Kidney tubule cell (primary cell): ENCODE measurements at regions not wholly inside any gene's neighbourhood (a gene's known extent, or its start where the extent isn't known, plus 50 kb on each side); places are given as distances from the start of the nearest gene placed in this dataset.
"Not testable (repeated sequence)": the region's sequence is repeated elsewhere in the genome, so short reads cannot be mapped to it uniquely, and the experiment has no call there.

Experiments used
- DNase-seq: peaks from one replicate; pipeline ENCODE4 v3.0.0-alpha.2; 2018; ENCODE audit warnings: low spot score

DNA sequence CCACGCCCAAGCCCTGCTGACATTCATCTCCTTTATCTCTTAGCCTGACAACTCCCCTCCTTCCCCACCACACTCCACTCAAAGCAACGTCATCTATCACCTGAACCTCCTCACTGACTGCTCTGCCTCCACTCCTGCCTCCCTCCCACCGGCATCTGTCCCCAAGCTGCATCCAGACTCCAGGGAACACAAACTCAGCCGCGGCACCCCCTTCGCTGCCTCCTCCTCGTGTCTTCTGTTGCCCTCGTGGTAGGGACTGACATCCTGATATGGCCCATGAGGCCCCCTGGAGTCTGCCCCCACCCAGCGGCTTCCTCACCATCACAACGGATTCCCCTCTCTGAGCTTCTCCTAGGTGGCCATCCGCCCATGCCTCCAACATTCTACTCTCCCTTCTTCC is 101.0 kb upstream of the TAS2R1 start:
- DNase-seq = no peak

DNA sequence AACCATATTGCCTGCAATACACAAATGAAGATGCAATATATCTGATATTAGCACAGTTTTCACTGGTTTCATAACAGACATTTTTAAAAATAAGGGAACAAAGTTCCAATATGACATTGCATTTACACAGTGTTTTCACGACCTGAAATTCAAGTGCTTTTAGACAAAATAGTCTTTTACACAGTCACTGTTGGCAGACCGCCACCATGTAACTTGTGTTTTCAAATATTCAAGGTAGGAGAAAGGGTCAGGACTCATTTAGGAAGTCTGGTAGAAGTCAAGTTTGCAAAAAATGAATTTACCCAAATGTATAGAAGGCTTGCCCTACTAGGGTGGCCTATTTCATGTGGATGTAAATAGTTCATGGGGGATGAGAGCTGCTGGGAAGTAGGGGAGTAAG is 98.1 kb upstream of the TAS2R1 start:
- no peak for DNase-seq

DNA sequence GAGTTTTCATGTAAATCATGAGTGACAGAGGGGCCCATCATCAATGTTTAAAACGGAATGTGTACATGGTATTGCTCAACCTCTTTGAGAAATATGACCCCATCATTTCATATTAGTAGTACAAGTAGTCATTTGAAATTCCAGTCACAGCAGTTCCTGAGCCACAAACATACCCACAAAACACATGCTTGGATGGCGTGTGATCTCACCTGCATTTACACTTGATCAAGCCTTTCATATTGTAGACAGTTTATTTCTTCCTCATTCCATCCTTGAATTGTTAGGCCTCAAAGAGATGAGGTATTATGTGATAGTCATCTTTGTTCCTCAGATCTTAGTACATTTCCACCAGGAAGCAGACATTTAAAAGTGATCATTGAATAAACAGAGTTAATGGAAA is 96.8 kb upstream of the TAS2R1 start:
- peak; percentile 64 for DNase-seq

DNA sequence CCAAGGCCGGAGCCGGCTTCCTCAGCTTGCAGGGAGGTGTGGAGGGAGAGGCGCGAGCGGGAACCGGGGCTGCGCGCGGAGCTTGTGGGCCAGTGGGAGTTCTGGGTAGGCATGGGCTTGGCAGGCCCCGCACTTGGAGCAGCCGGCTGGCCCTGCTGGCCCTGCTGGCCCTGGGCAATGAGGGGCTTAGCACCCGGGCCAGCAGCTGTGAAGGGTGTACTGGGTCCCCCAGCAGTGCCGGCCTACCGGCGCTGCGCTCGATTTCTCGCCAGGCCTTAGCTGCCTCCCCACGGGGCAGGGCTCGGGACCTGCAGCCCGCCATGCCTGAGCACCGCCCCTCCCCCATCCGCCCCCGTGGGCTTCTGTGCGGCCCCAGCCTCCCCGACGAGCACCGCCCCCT is 95.1 kb upstream of the TAS2R1 start:
- DNase-seq = not testable (repeated sequence)

DNA sequence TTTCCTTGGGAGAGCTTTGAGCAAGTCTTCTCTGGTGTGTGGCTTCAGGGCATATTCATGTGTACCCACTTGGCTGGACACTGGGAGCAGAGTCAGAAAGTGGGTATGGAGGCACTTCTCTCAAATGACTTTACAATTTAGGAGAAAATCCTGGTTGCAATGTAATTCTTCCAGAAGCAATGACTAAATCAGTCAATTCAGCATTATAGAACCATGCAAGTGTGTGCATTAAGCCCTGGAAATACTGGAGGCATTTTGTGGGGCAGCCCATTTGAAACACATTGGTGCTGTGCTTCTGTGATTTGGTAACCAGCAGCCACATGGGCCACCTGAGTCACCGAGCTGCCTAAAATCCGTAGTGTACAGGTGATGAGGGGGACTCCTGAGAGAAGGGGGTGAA is 94.6 kb upstream of the TAS2R1 start:
- DNase-seq = no peak

DNA sequence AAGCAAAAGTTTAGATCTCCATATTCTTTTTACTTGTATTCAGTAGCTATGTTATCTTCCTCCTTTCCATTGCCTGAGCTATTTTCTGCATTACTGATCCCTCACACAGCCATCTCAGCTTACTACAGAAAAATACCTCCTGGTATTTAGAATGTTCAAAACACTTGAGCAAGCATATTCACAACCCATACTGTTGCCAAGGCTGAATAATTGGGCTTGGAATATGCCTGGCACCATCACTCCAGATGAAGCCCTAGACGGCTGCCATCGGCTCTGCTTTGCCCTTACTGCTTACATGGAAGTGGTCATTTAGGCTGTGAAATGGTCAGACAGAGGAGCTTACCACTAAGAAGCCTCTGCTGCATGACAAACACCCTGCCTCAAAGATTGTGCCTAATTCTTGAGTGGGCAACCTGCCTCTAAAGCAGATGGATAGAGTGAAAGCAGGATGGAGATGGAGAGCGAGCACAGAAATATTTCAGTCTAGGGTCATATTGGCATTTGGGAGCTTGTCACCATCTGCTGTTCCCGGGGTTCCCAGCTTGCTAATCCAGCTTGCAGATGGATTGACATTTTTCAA is 92.5 kb upstream of the TAS2R1 start:
- no peak for DNase-seq

DNA sequence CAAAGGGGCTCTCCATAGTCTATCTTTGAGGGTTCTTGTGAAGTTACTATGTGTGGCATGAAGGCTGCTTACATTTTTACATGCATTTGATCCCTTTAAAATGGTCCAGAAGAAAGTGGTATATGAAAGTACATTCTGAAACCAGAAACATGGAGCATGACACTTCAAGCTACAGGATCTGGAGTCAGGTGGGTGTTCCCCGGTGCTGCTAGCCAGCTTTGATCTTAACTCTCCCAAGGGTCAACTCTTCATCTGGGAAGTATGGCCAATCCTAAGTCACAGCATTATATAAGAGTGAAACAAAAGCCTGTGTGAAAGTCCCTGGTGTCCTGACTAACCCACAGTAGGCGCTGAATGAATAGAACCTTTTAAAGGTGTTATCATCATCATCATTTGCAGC is 91.0 kb upstream of the TAS2R1 start:
- no peak for DNase-seq

DNA sequence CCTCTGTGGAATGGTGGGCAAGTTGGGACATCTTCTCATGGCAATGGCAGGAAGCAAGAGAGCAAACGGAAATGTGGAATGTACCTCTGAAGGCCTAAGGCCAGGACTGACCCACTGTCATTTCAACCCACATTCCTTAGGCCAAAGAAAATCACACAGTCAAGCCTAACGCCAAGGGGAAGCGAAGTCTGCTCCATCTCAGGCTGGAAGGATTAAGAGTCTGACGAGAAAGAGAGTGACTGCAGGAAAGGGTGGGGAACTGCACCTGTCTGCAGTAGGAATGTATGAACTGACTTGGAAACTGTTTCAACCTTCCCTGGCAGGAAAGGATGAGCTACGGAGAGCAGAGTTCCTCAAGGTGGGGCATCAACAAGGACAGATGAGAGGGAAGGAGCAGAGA is 90.2 kb upstream of the TAS2R1 start:
- DNase-seq = no peak

DNA sequence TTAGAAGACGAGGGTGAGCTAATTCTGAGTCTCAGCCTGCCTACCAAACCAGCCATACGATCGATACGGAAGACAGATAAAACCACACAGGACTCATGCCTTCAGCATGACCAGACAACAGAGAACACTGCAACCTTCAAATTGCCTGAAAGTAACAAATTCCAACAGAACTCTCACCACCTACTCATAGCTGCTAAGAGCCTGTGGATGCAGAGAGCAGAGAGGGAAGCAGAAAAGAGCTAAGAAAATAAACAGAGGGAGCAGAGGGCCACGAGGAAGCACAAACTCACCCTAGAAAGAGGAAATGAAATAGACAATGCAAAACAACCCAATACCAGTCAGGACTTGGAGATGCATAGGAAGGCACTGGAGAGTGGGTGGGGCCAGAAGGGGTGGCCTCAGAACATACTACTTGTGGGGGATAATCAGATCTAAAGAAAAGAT is 86.7 kb upstream of the TAS2R1 start:
- DNase-seq = peak; percentile 1

DNA sequence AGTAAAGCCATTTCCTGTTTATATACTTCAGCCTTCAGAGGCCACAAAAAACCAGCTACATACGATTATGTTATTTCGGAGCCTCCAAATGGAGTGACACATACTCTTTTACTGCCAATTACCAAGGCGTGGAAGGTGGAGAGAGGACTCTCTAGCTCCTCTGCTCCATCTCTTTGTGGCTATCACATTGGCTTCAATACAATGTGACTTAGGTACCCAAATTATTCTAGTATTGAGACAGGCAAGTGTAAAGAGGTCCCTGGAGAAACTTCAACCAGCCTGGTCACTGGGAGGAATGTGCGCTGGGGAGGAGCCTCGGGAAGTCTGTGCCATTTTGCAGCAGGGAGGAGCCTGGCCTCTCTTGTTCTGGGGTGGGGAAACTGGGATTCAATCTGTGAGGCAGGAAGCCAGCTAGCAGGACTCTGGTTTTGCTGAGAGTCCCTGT is 85.8 kb upstream of the TAS2R1 start:
- no peak for DNase-seq

DNA sequence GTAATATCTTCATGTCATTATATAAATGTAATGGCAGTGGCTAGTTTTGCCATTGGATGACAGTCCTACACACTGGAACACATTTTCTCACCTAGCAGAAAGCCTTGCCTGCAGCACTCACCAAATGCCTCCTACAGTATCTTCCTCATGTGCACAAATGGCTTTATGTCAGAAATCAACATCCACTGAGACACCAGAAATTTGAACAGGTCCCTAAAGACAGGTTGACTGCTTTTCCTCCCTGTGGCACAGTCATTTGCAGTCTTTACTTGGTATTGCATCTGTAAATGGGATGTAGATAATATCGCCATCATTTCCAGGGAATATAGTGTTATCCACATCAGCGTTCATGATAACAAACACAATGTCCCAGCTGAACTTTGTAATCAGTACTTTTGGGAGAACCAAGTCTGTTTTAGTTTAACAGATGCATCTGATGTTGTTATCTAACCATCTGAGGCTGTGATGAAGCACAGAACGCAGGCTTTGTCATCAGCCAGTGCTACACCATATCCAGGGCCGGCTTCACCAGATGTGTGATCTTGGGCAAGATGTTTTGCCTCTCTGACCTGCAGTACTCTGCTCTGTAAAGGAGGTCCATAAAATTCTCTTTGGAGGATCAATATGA is 83.9 kb upstream of the TAS2R1 start:
- no peak for DNase-seq

DNA sequence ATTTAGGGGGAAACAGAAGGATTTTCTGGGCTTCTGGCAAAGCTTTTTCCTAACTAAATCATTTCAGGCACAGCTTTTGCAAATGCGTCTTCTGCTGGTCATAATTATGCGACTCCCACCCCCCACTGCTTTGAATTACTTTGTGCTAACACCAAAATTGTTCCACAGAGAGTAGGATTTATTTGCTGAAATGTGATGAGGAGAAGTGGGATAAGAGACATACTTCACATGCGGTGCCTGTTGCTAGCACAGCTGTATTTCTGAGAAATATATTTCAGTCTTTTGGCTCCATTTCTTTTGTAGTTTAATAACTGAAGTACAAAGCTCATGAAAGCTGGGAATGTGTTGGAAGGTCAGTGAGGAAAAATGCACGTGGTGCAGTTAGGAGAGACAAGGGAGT is 83.2 kb upstream of the TAS2R1 start:
- no peak for DNase-seq

DNA sequence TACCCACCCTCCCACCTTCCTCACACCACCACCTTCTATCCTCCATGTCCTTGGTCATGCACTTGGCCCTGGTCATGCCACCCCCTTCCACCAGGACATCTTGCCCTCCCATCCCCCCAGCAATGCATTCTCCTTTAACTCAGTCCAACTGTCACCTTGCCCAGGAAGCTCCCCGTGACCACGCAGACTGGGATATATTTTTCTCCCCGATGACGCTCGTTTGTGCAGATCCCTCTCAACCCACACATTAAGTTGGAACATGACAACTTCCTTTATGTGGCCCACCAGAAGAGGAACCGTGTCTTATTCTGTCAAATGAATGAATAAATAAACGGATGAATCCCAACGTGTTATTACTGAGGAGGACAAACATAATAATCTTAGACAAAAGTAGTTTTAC is 82.8 kb upstream of the TAS2R1 start:
- DNase-seq = no peak

DNA sequence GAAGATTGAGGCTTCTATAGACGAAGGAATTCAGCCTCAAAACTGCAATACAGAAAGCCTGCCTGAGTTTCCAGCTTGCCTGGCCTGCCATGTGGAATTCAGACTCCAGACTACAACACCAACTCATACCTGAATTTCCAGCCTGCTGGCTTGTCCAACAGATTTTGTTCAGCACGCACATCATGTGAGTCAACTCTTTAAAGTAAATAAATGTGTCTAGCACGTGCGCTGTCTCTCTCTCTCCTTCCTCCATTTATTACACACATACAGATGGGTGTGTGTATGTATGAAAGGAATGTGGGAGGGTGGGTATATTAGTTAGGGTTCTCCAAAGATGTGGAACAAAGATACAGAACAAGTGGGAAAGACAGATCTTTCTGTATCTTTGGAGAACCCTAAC is 82.4 kb upstream of the TAS2R1 start:
- peak; percentile 25 for DNase-seq

DNA sequence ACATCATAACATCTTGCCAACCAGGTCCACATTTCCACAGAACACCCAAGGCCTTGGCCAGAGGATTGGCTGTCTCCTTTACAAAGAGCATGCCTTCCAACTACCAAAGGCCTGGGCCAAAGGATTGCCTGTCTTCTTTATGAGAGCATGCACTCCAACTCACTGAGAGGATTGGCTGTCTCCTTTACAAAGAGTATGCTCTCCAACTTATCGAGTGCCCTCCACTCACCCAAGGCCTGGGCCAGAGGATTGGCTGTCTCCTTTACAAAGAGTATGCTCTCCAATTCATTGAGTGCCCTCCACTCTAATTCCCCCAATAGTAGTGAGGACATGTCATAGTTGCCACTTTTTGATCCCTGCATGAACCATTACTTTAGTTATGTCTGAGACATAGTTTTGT is 79.9 kb upstream of the TAS2R1 start:
- no peak for DNase-seq

DNA sequence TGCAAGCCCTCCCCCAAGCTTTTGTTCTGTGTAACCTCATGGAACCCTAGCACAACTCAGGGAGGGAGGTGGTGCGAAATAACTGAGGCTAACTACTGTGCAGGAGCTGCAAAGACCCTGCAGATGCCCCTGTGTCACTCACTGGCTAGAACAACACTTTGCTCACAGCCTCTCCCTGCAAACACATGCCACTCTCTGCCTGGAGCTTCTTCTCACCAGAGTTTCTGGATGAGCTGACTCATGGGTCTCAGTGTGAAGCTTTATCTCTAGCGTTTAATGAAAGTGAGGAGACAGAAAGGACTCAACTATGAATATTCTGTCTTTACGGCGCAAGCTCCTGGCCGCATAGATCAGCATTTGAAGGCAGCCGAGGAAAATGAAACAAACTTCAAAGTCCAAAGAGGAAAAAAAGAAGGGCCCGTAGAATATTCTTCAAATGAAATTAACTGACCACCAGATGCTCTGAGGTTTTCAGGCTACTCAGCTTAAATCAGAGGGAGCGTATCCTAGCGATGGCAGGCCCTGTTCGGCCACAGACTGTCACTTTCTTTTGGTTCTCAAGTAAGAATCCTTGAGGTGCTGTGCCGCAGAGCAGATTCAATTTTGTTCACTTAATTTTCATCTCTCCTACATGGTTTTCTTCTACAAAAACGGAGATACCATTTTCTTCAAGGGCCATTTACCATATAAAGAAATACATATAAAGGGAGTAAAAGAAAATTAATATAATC is 77.7 kb upstream of the TAS2R1 start:
- no peak for DNase-seq

DNA sequence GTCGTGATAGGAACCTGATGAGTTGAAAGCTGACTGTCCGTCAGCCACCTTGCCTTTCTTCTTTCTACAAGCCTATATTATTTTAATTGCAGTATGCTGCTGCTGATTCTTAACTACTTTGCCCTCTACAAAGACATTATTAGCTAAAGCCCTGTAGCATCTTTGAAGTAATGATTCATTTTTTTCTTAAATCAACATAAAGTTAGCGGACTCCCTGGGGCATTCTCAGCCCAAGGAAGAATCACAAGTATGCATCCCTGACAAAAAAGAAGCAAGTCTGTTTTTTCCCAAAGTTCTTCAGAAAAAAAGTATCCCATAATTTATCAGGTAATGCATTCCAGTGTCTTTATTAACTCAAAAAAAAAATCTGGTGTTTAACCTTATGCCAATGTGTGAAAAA is 69.5 kb upstream of the TAS2R1 start:
- DNase-seq = no peak

DNA sequence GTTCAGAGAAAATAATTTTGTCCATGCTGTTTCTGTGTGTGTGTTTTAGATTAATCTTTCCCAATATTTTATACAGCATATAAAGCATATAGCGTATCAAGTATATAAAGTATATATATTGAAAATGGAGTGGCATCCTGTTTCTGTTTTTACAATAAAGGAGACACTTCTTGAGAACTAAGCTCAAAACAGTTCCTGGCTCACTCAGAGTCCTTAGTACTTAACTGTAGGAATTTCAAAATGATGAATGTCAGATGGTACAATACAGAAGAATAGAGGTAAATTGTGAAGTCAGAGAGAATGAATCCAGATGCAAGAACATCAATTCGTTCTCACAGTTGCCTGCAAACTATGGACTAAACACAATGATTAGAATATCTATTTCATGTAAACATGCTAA is 68.7 kb upstream of the TAS2R1 start:
- no peak for DNase-seq

DNA sequence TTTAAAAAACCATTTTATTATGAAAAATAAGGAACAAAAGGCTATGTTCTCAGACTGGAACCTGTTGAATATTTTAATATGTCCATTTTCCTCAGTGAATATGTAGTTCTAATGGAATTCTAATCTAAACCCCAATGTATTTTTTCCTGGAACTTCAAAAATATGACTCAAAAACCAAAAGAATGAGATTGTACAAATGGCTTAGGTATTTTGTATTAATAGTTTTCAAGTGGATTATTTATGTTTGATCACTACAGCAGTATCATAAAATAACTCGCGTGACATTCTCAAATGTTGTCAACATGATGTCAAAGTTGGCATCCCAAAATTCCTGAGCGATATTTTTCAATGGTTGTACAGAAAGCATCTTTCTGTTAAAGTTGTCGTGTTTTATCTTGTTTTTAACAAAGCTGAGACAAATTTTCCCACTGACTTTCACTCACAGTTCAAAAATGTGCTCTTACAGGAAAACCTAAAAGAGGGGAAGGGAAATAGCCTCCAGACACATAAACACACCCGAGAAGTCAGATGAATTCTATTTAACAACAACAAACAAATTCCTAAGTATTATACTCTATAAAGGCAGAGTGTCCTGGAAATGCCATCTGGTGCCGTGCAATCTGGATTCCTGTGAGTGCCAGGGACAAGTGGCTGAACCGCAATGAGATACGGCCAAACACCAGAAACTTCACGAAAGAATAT is 68.1 kb upstream of the TAS2R1 start:
- no peak for DNase-seq

DNA sequence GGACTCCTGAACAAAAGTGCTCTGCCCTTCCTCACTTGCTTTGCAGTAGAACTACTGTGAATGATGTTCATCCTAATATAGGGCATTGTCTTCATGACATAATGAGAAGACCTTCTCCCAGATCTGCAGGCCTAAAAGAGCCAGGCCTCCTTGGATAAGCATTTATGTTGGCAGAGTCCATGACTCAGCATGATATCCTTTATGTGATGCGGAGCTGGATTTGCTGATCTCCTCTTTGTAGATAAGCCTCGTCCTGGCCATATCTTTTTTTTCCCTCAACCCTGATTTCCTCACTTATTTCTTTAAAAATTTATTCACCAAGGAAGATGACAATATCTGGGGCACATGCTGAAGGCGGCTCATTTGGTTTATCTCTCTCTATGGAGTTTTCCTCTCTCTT is 62.4 kb upstream of the TAS2R1 start:
- DNase-seq = no peak

DNA sequence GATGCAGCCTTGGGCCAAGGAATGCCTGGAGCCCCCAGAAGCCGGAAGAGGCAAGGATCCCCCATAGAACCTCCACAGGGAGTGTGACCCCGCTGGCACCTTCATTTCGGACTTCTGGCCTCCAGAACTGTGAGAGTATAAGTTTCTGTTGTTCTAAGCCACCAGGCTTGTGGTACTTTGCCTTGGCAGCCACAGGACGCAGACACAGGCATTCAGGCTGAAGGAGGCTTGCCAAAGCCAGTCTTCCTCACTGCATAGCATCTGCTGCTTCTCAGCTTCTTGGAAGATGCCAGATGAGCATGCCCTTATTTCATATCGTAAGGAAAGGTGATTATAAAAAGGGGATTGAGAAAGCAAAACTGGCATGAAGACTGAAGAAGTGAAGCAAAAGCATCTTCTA is 61.1 kb upstream of the TAS2R1 start:
- DNase-seq = no peak

DNA sequence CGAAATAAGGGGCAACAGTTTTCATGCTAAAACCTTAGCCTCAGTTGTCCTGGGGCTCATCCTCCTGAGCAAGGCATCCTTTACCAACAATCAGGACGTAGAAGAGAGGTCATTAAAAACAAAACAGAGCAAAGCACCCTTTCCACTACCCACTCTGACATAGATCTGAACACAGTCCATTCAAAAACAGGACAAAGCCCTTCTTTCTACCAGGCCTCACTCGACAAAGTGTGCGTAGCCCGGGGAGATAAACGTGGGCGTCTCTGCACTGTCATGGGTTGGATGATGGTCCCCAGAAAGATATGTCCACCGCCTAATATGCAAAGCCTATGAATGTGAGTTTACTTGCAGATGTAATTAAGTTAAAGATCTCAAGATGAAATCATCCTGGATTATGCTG is 60.6 kb upstream of the TAS2R1 start:
- DNase-seq = no peak

DNA sequence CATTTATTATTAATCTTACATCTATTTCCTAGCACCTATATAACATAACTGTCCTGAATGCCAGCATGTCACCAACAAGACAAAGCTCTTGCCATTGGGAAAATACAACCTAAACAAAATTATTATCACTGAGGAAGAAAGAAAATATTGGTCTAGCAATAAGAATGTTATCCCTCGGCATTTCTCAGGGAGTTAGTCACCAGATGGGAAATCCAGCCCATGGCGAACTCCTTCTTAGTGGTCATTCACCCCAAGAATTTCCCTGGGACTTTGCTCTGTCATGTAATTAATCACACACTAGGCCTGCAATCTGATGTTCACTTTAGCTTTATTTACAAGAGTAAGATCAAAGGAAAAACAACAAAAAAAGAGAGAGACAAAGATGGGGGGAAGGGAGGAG is 56.1 kb upstream of the TAS2R1 start:
- DNase-seq = peak; percentile 59
